ENCODE measurements at regions not wholly inside any gene's neighbourhood (a gene's known extent, or its start where the extent isn't known, plus 50 kb on each side); places are given as distances from the start of the nearest gene placed in this dataset.

DNA sequence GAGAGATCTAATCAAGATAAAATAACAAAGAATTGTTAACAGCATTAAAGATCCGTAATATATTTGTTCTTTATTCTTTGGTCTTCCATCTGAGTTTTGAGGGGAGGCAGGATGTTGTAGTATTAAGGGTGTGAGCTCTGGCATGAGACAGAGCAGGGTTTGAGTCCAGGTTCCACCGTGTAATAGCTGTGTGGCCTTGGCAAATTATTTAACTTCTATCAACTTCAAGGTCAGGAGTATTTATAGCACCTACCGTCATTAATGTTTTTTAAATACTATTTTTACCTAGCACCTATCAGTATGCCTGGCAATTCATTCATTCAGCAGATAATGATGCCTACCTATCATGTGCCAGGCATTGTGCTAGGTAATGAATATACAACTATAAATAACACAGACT, 180.1 kb upstream of the NABP1 start:
- H3K27me3 Mint-ChIP-seq (ENCODE audit: insufficient read depth, low read depth): peaks cover 4% of the 10 kb centered on the region

DNA sequence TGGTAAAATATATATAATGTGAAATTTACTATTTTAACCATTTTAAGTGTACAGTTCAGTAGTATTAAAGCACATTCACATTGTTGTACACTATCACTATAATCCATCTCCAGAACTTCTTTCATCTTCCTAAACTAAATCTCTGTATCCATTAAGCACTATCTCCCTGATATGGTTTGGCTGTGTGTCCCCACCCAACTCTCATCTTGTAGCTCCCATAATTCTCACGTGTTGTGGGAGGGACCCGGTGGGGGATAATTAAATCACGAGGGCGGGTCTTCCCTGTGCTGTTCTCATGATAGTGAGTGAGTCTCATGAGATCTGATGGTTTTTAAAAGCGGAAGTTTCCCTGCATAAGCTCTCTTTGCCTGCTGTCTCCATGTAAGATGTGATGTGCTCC, 178.9 kb upstream of the NABP1 start:
- no peak for DNase-seq (ENCODE audit: low spot score)

More for the DNA sequence above, 180.1 kb upstream of the NABP1 start:
- Histone ChIP-seq H2AFZ (replicated peaks) (no peak overlapping the region), H3K79me2 (ENCODE audit: low read depth) (no peaks in the 10 kb centered on the region), H3K9ac (no peak overlapping the region), H3K4me2 (no peak overlapping the region), H3K4me1 (no peaks in the 10 kb centered on the region), H4K20me1 (ENCODE audit: low read depth) (no peaks in the 10 kb centered on the region), H3F3A (ENCODE audit: low read depth) (no peaks in the 10 kb centered on the region), H3K4me3 (no peak overlapping the region), H3K27me3 (no peaks in the 10 kb centered on the region), H3K36me3 (no peaks in the 10 kb centered on the region), H3K9me3 (ENCODE audit: low read depth) (no peaks in the 10 kb centered on the region), H3K27ac (no peak overlapping the region)
- H3K27ac Mint-ChIP-seq: no peak overlapping the region
- DNase-seq (ENCODE audit: low spot score): no peak
- no peak overlapping the region for H3K4me3 Mint-ChIP-seq
- TF ChIP-seq EZH2phosphoT487 (IDR thresholded peaks at IDR 0.05) (no peak), EZH2 (IDR thresholded peaks at IDR 0.05) (no peak)
- TF ChIP-seq, protein P1, sequence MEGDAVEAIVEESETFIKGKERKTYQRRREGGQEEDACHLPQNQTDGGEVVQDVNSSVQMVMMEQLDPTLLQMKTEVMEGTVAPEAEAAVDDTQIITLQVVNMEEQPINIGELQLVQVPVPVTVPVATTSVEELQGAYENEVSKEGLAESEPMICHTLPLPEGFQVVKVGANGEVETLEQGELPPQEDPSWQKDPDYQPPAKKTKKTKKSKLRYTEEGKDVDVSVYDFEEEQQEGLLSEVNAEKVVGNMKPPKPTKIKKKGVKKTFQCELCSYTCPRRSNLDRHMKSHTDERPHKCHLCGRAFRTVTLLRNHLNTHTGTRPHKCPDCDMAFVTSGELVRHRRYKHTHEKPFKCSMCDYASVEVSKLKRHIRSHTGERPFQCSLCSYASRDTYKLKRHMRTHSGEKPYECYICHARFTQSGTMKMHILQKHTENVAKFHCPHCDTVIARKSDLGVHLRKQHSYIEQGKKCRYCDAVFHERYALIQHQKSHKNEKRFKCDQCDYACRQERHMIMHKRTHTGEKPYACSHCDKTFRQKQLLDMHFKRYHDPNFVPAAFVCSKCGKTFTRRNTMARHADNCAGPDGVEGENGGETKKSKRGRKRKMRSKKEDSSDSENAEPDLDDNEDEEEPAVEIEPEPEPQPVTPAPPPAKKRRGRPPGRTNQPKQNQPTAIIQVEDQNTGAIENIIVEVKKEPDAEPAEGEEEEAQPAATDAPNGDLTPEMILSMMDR (IDR thresholded peaks at IDR 0.05): no peak
- H3K9me3 Mint-ChIP-seq: peaks cover 12% of the 10 kb centered on the region
- H3K4me1 Mint-ChIP-seq: peaks cover 9% of the 10 kb centered on the region
- no peaks in the 10 kb centered on the region for H3K36me3 Mint-ChIP-seq

DNA sequence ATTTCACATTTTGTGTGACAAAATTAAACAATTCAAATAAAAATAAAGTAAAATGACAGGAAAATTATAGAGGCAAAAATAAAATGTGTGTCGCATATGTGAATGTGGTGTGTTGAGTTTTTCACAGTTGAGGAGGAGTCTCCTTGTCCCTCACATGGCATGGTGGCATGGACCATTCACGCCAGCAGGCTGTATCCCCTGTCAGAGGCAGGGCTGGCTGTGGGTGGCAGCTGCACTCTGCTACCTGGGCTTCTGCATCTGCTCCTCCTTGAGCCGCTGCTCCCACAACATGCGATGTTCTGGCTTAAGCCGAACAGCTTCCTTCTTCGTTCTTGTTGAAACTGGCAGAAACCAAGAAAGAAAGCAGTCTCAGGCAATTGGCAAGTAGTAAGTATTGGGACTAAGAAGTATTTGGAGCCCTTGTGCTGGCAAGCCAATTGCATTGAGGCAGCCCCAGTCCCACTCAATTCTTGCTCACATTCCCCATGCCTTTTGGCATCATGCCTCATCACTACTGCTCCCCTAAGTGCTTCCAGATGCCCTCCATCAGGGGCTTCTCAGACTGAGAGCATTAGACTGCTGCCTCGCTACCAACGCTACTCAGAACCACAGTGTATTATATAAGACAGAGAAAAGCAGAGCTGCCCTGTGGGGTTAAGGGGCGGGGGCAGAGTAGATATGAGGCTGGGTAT, 177.9 kb upstream of the NABP1 start:
- H3K27me3 ChIP-seq: no peaks in the 10 kb centered on the region
- TF ChIP-seq EZH2 (IDR thresholded peaks at IDR 0.05) (no peak), EZH2phosphoT487 (IDR thresholded peaks at IDR 0.05) (no peak)
- TF ChIP-seq, protein P1 (IDR thresholded peaks at IDR 0.05): no peak
- H3K9me3 Mint-ChIP-seq: peaks cover 2% of the 10 kb centered on the region
- no peak overlapping the region for H2AFZ ChIP-seq (replicated peaks)
- H3K36me3 Mint-ChIP-seq: no peaks in the 10 kb centered on the region
- no peak overlapping the region for H3K4me3 ChIP-seq
- H3K4me1 ChIP-seq: no peaks in the 10 kb centered on the region
- H3K4me1 Mint-ChIP-seq: peaks cover 9% of the 10 kb centered on the region
- no peak overlapping the region for H3K27ac ChIP-seq
- no peak overlapping the region for H3K9ac ChIP-seq
- no peak overlapping the region for H3K27ac Mint-ChIP-seq
- H3K79me2 ChIP-seq (ENCODE audit: low read depth): no peaks in the 10 kb centered on the region
- no peaks in the 10 kb centered on the region for H3K36me3 ChIP-seq
- peaks cover 4% of the 10 kb centered on the region for H3K27me3 Mint-ChIP-seq (ENCODE audit: insufficient read depth, low read depth)
- no peaks in the 10 kb centered on the region for H3F3A ChIP-seq (ENCODE audit: low read depth)
- H4K20me1 ChIP-seq (ENCODE audit: low read depth): no peaks in the 10 kb centered on the region
- DNase-seq (ENCODE audit: low spot score): no peak
- H3K4me2 ChIP-seq: no peak overlapping the region
- H3K9me3 ChIP-seq (ENCODE audit: low read depth): no peaks in the 10 kb centered on the region
- H3K4me3 Mint-ChIP-seq: no peak overlapping the region

More for the DNA sequence above, 178.9 kb upstream of the NABP1 start:
- Histone ChIP-seq H3K36me3 (no peaks in the 10 kb centered on the region), H3K4me2 (no peak overlapping the region), H4K20me1 (ENCODE audit: low read depth) (no peaks in the 10 kb centered on the region), H3K4me3 (no peak overlapping the region), H3K79me2 (ENCODE audit: low read depth) (no peaks in the 10 kb centered on the region), H3K9ac (no peak overlapping the region), H3K27me3 (no peaks in the 10 kb centered on the region), H3F3A (ENCODE audit: low read depth) (no peaks in the 10 kb centered on the region), H3K27ac (no peak overlapping the region), H2AFZ (replicated peaks) (no peak overlapping the region), H3K4me1 (no peaks in the 10 kb centered on the region), H3K9me3 (ENCODE audit: low read depth) (no peaks in the 10 kb centered on the region)
- Mint-ChIP-seq H3K9me3 (peaks cover 5% of the 10 kb centered on the region), H3K4me3 (no peak overlapping the region), H3K27me3 (ENCODE audit: insufficient read depth, low read depth) (peaks cover 4% of the 10 kb centered on the region), H3K4me1 (peaks cover 9% of the 10 kb centered on the region), H3K36me3 (no peaks in the 10 kb centered on the region), H3K27ac (no peak overlapping the region)
- no peak for TF ChIP-seq EZH2phosphoT487 (IDR thresholded peaks at IDR 0.05)
- TF ChIP-seq, protein P1 (IDR thresholded peaks at IDR 0.05): no peak

All from neural progenitor cell (in vitro differentiated cells).